GM12878 (cell line): ENCODE measurements at regions not wholly inside any gene's neighbourhood (a gene's known extent, or its start where the extent isn't known, plus 50 kb on each side); places are given as distances from the start of the nearest gene placed in this dataset.

ENCODE experiments used
- HCFC1 ChIP-seq: fragments of 150-350 bp; IDR thresholded peaks from 2 replicates; pipeline ENCODE4 v1.6.1; 2014; ENCODE audit warnings: low read length
- HDAC2 ChIP-seq: fragments of 200-600 bp; sonication (generic); IDR thresholded peaks from 2 replicates; pipeline ENCODE4 v1.6.1; 2017
- NBN ChIP-seq: fragments of 450-650 bp; IDR thresholded peaks from 2 replicates; pipeline ENCODE4 v1.6.1; 2016
- RFX5 ChIP-seq: IDR thresholded peaks from 2 replicates; pipeline ENCODE4 v1.6.1; 2011; ENCODE audit warnings: low read depth, low read length, improper control_type of control experiment
- TARDBP ChIP-seq: IDR thresholded peaks from 2 replicates; pipeline ENCODE4 v1.6.1; 2016; ENCODE audit warnings: borderline replicate concordance
- TCF7 ChIP-seq: IDR thresholded peaks from 2 replicates; pipeline ENCODE4 v1.6.1; 2014; ENCODE audit warnings: antibody characterized with exemption, borderline replicate concordance
- ZBTB11 ChIP-seq: fragments of 450-650 bp; formaldehyde crosslinking; IDR thresholded peaks from 2 replicates; pipeline ENCODE4 v1.5.0; 2022; ENCODE audit warnings: mild to moderate bottlenecking, missing genetic modification characterization
- TF ChIP-seq, protein P1 (sequence below): IDR thresholded peaks from 2 replicates; pipeline ENCODE4 v1.6.1; 2012; ENCODE audit warnings: low read depth, low read length, improper control_type of control experiment

DNA sequence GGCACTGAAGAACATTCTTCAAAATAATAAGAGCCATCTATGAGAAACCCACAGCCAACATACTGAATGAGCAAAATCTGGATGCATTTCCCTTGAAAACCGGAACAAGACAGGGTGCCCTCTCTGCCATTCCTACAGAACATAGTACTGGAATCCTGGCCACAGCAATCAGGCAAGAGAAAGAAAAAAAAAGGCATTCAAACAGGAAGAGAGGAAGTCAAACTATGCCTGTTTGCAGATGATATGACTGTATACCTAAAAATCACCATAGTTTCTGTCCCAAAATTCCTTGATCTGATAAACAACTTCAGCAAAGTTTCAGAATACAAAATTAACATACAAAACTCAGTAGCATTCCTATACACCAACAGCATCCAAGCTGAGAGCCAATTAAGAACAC is 119.5 kb upstream of the PARD3B start:
- no peak for TF ChIP-seq ZBTB11 (CRISPR knock-in tag)
- no peak for TF ChIP-seq TCF7
- TF ChIP-seq HDAC2, result no peak
- TF ChIP-seq, protein P1, sequence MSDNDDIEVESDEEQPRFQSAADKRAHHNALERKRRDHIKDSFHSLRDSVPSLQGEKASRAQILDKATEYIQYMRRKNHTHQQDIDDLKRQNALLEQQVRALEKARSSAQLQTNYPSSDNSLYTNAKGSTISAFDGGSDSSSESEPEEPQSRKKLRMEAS, result no peak
- TF ChIP-seq HCFC1, result no peak
- TF ChIP-seq RFX5, result no peak
- TF ChIP-seq TARDBP, result no peak
- no peak for TF ChIP-seq NBN
